Nephron progenitor cell (in vitro differentiated cells): ENCODE measurements at regions not wholly inside any gene's neighbourhood (a gene's known extent, or its start where the extent isn't known, plus 50 kb on each side); places are given as distances from the start of the nearest gene placed in this dataset.

Experiments
- DNase-seq: peaks from one replicate; pipeline ENCODE4 v3.0.0; 2021
- H3K27ac Mint-ChIP-seq: 2 replicates; pipeline ENCODE4 v1.8.0; 2021; ENCODE audit warnings: mild to moderate bottlenecking, moderate library complexity, mixed read lengths
- H3K27me3 Mint-ChIP-seq: 2 replicates; pipeline ENCODE4 v1.8.0; 2021; ENCODE audit warnings: mild to moderate bottlenecking, low read depth, mixed read lengths; ENCODE audit not compliant: poor library complexity
- H3K36me3 Mint-ChIP-seq: 2 replicates; pipeline ENCODE4 v1.8.0; 2021; ENCODE audit warnings: low read depth, mixed read lengths
- H3K4me1 Mint-ChIP-seq: 2 replicates; pipeline ENCODE4 v1.8.0; 2021; ENCODE audit warnings: mixed read lengths
- H3K4me3 Mint-ChIP-seq: 2 replicates; pipeline ENCODE4 v1.8.0; 2021; ENCODE audit warnings: mild to moderate bottlenecking, moderate library complexity, mixed read lengths
- H3K9me3 Mint-ChIP-seq: 2 replicates; pipeline ENCODE4 v1.8.0; 2021; ENCODE audit warnings: mild to moderate bottlenecking, moderate library complexity, mixed read lengths
- TF ChIP-seq, protein P1 (sequence below): fragments of 200-600 bp; sonication (generic); IDR thresholded peaks from 2 replicates; pipeline ENCODE4 v1.5.0; 2021; ENCODE audit warnings: antibody characterized with exemption

DNA sequence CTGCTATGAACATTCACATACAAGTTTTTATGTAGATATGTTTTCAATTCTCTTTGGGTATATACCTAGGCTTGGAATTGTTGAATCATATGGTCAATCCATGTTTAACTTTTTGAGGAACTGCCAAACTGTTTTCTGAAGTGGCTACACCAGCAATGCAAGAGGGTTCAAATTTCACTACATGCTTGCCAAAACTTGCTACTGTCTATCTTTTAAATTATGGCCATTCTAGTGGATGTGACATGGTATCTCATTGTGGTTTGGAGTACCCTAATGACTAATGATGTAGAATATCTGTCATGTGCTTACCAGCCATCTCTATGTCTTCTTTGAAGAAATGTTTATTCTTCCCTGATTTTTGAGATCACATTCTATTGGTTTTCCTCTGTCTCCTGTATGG is 860.3 kb downstream of the DIAPH3 start:
- Mint-ChIP-seq H3K9me3 (peaks cover 3% of the 10 kb centered on the region), H3K27me3 (peaks cover 7% of the 10 kb centered on the region), H3K4me1 (no peaks in the 10 kb centered on the region), H3K36me3 (no peaks in the 10 kb centered on the region), H3K4me3 (no peak overlapping the region), H3K27ac (no peak overlapping the region)
- TF ChIP-seq, protein P1, sequence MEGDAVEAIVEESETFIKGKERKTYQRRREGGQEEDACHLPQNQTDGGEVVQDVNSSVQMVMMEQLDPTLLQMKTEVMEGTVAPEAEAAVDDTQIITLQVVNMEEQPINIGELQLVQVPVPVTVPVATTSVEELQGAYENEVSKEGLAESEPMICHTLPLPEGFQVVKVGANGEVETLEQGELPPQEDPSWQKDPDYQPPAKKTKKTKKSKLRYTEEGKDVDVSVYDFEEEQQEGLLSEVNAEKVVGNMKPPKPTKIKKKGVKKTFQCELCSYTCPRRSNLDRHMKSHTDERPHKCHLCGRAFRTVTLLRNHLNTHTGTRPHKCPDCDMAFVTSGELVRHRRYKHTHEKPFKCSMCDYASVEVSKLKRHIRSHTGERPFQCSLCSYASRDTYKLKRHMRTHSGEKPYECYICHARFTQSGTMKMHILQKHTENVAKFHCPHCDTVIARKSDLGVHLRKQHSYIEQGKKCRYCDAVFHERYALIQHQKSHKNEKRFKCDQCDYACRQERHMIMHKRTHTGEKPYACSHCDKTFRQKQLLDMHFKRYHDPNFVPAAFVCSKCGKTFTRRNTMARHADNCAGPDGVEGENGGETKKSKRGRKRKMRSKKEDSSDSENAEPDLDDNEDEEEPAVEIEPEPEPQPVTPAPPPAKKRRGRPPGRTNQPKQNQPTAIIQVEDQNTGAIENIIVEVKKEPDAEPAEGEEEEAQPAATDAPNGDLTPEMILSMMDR: no peak
- no peak for DNase-seq

DNA sequence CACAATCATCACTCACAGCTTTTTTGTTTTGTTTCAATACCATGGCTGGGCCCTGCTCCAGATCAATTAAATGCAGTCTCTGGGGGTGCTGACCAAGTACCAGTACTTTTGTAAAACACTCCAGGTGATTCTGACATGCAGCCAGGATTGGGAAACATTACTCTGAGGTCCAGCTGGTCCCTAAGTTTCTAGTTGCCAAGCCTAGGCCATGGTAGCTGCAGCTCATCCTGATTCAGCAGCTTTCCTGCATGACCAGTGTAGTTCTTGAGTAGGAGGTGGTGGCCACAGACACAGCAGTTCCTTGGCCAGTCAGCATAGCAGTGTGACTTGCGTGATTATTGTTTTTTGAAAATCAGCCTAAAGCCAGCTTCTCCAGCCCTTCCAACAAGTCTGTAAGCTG is 859.1 kb downstream of the DIAPH3 start:
- no peak overlapping the region for H3K27ac Mint-ChIP-seq
- no peaks in the 10 kb centered on the region for H3K36me3 Mint-ChIP-seq
- peaks cover 2% of the 10 kb centered on the region for H3K27me3 Mint-ChIP-seq
- H3K4me3 Mint-ChIP-seq: no peak overlapping the region
- TF ChIP-seq, protein P1: no peak
- H3K4me1 Mint-ChIP-seq: no peaks in the 10 kb centered on the region
- no peak for DNase-seq
- H3K9me3 Mint-ChIP-seq: peaks cover 3% of the 10 kb centered on the region

DNA sequence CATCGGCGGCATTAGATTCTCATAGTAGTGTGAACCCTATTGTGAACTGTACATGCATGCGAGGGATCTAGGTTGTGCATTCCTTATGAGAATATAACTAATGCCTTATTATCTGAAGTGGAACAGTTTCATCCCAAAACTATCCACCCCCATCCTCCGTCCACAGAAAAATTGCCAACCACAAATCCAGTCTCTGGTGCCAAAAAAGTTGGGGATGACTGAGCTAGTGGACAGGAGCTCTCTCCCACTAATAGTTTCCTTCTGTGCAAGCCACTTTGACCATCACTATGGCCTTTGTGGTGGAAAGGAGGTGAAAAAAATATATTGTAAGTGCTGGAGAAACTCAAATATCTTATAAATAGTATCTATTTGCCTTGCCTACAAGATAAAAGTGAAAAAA is 857.8 kb downstream of the DIAPH3 start:
- Mint-ChIP-seq H3K4me3 (no peak overlapping the region), H3K27ac (no peak overlapping the region), H3K36me3 (no peaks in the 10 kb centered on the region), H3K9me3 (peaks cover 3% of the 10 kb centered on the region), H3K27me3 (no peaks in the 10 kb centered on the region), H3K4me1 (no peaks in the 10 kb centered on the region)
- TF ChIP-seq, protein P1: no peak
- no peak for DNase-seq

- Mint-ChIP-seq H3K9me3 (peaks cover 7% of the 10 kb centered on the region), H3K4me1 (no peaks in the 10 kb centered on the region), H3K36me3 (no peaks in the 10 kb centered on the region), H3K4me3 (no peak overlapping the region), H3K27me3 (no peaks in the 10 kb centered on the region), H3K27ac (no peak overlapping the region)
- TF ChIP-seq, protein P1: no peak
- DNase-seq: no peak
Observed at GRCh38 chr13:59312776-59313175, 851.0 kb downstream of the DIAPH3 start.

GRCh38 chr13:59318320-59318930 is 845.3 kb downstream of the DIAPH3 start:
- TF ChIP-seq, protein P1: peak; percentile 86
- H3K27ac Mint-ChIP-seq: no peak overlapping the region
- DNase-seq: peak; percentile 90
- H3K4me1 Mint-ChIP-seq: peaks cover 14% of the 10 kb centered on the region
- H3K9me3 Mint-ChIP-seq: peaks cover 7% of the 10 kb centered on the region
- no peak overlapping the region for H3K4me3 Mint-ChIP-seq
- no peaks in the 10 kb centered on the region for H3K36me3 Mint-ChIP-seq
- no peaks in the 10 kb centered on the region for H3K27me3 Mint-ChIP-seq

DNA sequence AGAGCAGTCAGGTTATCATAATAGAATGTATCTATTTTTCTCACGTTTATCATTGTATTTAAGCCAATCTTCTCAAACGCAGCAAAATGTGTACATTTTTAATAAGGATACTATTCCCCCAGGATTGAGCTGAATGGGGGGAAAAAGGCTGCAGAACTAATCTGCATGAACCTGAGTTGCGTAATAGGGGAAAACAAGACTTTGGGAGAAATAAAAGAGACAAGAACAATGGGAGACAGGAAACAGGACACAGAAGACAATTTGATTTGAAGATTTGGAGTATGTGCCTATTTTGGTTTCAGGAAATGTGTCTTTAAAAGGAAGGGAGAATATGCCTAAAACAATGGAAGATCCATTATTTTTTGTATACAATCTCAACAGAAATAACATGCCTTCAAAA is 844.5 kb downstream of the DIAPH3 start:
- H3K9me3 Mint-ChIP-seq: peaks cover 3% of the 10 kb centered on the region
- DNase-seq: no peak
- H3K4me3 Mint-ChIP-seq: no peak overlapping the region
- H3K27ac Mint-ChIP-seq: no peak overlapping the region
- TF ChIP-seq, protein P1: no peak
- peaks cover 14% of the 10 kb centered on the region for H3K4me1 Mint-ChIP-seq
- no peaks in the 10 kb centered on the region for H3K27me3 Mint-ChIP-seq
- H3K36me3 Mint-ChIP-seq: no peaks in the 10 kb centered on the region
